Fibroblast of pulmonary artery (primary cell): ENCODE measurements at regions not wholly inside any gene's neighbourhood (a gene's known extent, or its start where the extent isn't known, plus 50 kb on each side); places are given as distances from the start of the nearest gene placed in this dataset.

Experiments
- DNase-seq: peaks from one replicate; pipeline ENCODE4 v3.0.0-alpha.2; 2010; ENCODE audit warnings: low read depth
- H3K4me3 ChIP-seq: replicated peaks from 2 replicates; pipeline ENCODE4 v1.5.1; 2011; ENCODE audit warnings: low read depth, mild to moderate bottlenecking, control low read depth, low read length, moderate library complexity
- CTCF ChIP-seq: IDR thresholded peaks from 2 replicates; pipeline ENCODE4 v1.5.1; 2011; ENCODE audit warnings: mild to moderate bottlenecking, control low read depth, low read length, inconsistent platforms; ENCODE audit errors: missing control alignments

GRCh38 chr4:149214301-149214700, 601.3 kb downstream of the IQCM start:
- no peak for TF ChIP-seq CTCF
- H3K4me3 ChIP-seq = no peak overlapping the region
- DNase-seq = no peak

DNA sequence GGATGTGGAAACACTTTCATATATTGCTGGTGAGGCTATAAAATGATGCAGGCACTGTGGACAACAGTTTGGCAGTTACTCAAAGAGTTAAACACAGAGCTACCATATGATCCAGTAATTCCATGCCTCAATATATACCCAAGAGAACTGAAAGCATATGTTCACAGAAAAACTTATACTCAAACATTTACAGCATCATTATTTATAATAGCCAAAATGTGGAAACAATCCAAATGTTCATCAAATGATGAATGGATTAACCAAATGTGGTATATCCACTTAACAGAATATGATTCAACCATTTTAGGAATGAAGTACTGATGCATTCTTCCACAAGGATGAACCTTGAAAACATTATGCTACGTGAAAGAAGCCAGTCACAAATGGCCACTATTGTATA, 603.8 kb downstream of the IQCM start:
- H3K4me3 ChIP-seq = no peak overlapping the region
- DNase-seq = no peak
- no peak for TF ChIP-seq CTCF

DNA sequence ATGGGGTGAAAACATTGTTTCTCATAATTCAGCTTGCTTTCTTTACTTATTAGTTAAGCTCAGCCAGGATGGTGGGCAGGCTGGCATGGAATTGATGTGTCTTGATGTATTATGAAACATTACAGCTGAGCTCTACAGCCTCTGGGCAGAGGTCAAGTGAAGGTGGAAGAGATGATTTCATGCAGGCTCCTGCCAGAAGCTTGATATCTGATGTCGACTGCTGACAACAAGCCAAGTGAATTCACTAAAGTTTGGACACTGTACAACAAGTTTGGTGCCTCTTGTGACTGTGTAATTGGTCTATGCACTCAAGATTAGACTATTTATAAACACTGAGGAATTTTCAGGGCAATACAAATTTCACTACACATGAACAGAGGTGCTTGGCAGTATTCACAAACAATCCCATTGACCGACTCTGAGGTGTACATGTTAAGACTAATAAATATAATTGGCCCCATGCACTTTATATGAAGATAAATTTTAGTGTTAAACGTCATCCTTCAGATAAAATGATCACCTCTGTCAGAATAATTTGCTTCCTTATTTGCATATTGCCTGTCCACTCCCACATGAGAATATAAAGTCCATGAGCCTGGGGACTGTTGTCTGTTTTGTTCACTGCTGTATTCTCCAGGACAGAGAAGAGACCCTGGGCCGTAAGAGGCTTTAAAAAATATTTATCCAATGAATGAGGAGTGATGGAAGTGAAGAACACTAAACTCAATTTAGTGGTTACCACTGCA, 612.2 kb downstream of the IQCM start:
- TF ChIP-seq CTCF = no peak
- peak; percentile 4 for DNase-seq
- H3K4me3 ChIP-seq = no peak overlapping the region

- no peak overlapping the region for H3K4me3 ChIP-seq
- DNase-seq = no peak
- no peak for TF ChIP-seq CTCF
These were observed 613.5 kb downstream of the IQCM start for GRCh38 chr4:149202117-149202516.

DNA sequence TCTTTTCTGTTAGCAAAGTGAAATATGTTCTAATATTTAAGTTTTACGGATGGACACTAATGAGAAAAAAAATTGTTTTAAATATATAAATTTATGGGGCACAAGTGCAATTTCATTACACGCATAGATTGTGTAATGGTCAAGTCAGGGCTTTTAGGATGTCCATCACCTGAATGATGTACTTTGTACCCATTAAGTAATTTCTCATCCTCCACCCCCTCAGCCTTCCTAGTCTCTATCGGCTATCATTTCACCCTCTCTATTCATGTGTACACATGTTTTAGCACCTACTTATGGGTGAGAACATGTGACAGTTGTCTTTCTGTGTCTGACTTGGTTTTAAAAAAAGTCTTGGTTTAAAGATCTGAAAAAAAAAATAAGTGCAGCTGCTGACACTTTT, 616.0 kb downstream of the IQCM start:
- DNase-seq = no peak
- TF ChIP-seq CTCF = no peak
- H3K4me3 ChIP-seq = no peak overlapping the region

DNA sequence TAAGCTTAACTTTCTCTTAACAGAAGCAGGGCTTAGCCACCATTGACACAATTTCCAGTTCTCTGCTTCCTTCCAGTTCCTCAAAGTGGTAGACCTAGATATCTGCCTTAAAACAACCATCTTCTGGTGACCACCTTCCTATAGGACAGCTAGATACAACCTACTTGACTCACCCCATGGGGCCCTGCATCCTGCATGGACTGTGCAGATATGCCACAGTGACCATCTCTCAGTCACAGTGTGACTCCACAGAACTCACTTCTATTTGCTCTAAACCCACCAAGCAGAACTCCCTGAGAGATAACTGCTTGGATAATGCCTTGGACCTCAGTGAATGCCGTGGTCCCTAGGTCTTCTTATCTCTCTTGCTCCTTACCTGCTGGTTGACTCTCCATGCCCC, 621.6 kb downstream of the IQCM start:
- no peak for TF ChIP-seq CTCF
- H3K4me3 ChIP-seq = no peak overlapping the region
- DNase-seq = no peak

GRCh38 chr4:149187726-149188125, 627.9 kb downstream of the IQCM start:
- no peak overlapping the region for H3K4me3 ChIP-seq
- no peak for DNase-seq
- TF ChIP-seq CTCF = no peak
